GM23338 (cell line): ENCODE measurements at regions not wholly inside any gene's neighbourhood (a gene's known extent, or its start where the extent isn't known, plus 50 kb on each side); places are given as distances from the start of the nearest gene placed in this dataset.

Source experiments
- ATAC-seq: fragments of 200-7000 bp; cut with Tn5 transposase; 3 replicates; pipeline ENCODE4 v1.9.1; 2020
- DNase-seq: peaks from one replicate; pipeline ENCODE4 v3.0.0-alpha.2; 2015; ENCODE audit warnings: low spot score
- H2AFZ ChIP-seq: fragments of 200-600 bp; sonication (generic); 2 replicates; pipeline ENCODE4 v1.8.0; 2016; ENCODE audit warnings: antibody characterized with exemption, mild to moderate bottlenecking, moderate library complexity
- H3F3A ChIP-seq: fragments of 200-600 bp; sonication (generic); replicated peaks from 2 replicates; pipeline ENCODE4 v1.8.0; 2017; ENCODE audit warnings: antibody characterized with exemption, mixed run types, low read depth
- H3K27ac ChIP-seq: fragments of 200-600 bp; sonication (generic); 2 replicates; pipeline ENCODE4 v1.6.1; 2016; ENCODE audit warnings: low read depth
- H3K27me3 ChIP-seq: fragments of 200-600 bp; sonication (generic); 2 replicates; pipeline ENCODE4 v1.8.0; 2016; ENCODE audit warnings: mild to moderate bottlenecking, mixed run types, moderate library complexity; ENCODE audit not compliant: insufficient read depth
- H3K36me3 ChIP-seq: fragments of 200-600 bp; sonication (generic); 2 replicates; pipeline ENCODE4 v1.8.0; 2016; ENCODE audit warnings: mild to moderate bottlenecking; ENCODE audit not compliant: insufficient read depth
- H3K4me1 ChIP-seq: fragments of 200-600 bp; sonication (generic); 2 replicates; pipeline ENCODE4 v1.8.0; 2016; ENCODE audit warnings: mild to moderate bottlenecking, moderate library complexity; ENCODE audit not compliant: insufficient read depth
- H3K4me2 ChIP-seq: fragments of 200-600 bp; sonication (generic); 2 replicates; pipeline ENCODE4 v1.7.1; 2017; ENCODE audit warnings: mixed run types
- H3K4me3 ChIP-seq: fragments of 200-600 bp; sonication (generic); 2 replicates; pipeline ENCODE4 v1.6.1; 2016; ENCODE audit warnings: mixed run types
- H3K79me2 ChIP-seq: fragments of 200-600 bp; sonication (generic); replicated peaks from 2 replicates; pipeline ENCODE4 v1.8.0; 2017; ENCODE audit warnings: mild to moderate bottlenecking; ENCODE audit not compliant: insufficient read depth
- H3K9me2 ChIP-seq: fragments of 200-600 bp; sonication (generic); 2 replicates; pipeline ENCODE4 v1.8.0; 2017; ENCODE audit not compliant: insufficient read depth
- H4K20me1 ChIP-seq: fragments of 200-600 bp; sonication (generic); replicated peaks from 2 replicates; pipeline ENCODE4 v1.8.0; 2017; ENCODE audit warnings: mild to moderate bottlenecking; ENCODE audit not compliant: insufficient read depth
- H3K27ac Mint-ChIP-seq: 2 replicates; pipeline ENCODE4 v1.8.0; 2020; ENCODE audit warnings: inconsistent platforms, mild to moderate bottlenecking, moderate library complexity, mixed read lengths
- H3K27me3 Mint-ChIP-seq: 3 replicates; pipeline ENCODE4 v1.8.0; 2022; ENCODE audit warnings: low read depth, mild to moderate bottlenecking, moderate library complexity, mixed read lengths, inconsistent platforms; ENCODE audit not compliant: insufficient read depth, poor library complexity
- H3K36me3 Mint-ChIP-seq: 3 replicates; pipeline ENCODE4 v1.8.0; 2021; ENCODE audit warnings: low read depth, mild to moderate bottlenecking, inconsistent platforms, moderate library complexity, mixed read lengths
- H3K4me1 Mint-ChIP-seq: 3 replicates; pipeline ENCODE4 v1.8.0; 2020; ENCODE audit warnings: mild to moderate bottlenecking, inconsistent platforms, mixed read lengths
- H3K4me3 Mint-ChIP-seq: 3 replicates; pipeline ENCODE4 v1.8.0; 2021; ENCODE audit warnings: moderate library complexity, mild to moderate bottlenecking, inconsistent platforms, mixed read lengths
- H3K9me3 Mint-ChIP-seq: 3 replicates; pipeline ENCODE4 v1.8.0; 2020; ENCODE audit warnings: moderate library complexity, mild to moderate bottlenecking, inconsistent platforms, mixed read lengths
- JUNB ChIP-seq: IDR thresholded peaks from one replicate; pipeline ENCODE4 v1.6.1; 2016; ENCODE audit warnings: antibody characterized with exemption; ENCODE audit not compliant: unreplicated experiment
- NANOG ChIP-seq: IDR thresholded peaks from 2 replicates; pipeline ENCODE4 v1.6.1; 2016; ENCODE audit warnings: antibody characterized with exemption, borderline replicate concordance
- POLR2AphosphoS5 ChIP-seq: IDR thresholded peaks from 2 replicates; pipeline ENCODE4 v1.6.1; 2016; ENCODE audit warnings: antibody characterized with exemption, low read depth
- ZNF114 ChIP-seq: fragments of 250-450 bp; sonication (Bioruptor Pico); IDR thresholded peaks from 2 replicates; pipeline ENCODE4 v1.5.0; 2020; ENCODE audit warnings: mild to moderate bottlenecking, moderate library complexity
- ZNF331 ChIP-seq: fragments of 250-450 bp; sonication (Bioruptor Pico); IDR thresholded peaks from 2 replicates; pipeline ENCODE4 v1.5.0; 2020; ENCODE audit warnings: low read depth, mild to moderate bottlenecking, moderate library complexity
- TF ChIP-seq, protein P1 (sequence below): IDR thresholded peaks from 2 replicates; pipeline ENCODE4 v1.6.1; 2016; ENCODE audit warnings: antibody characterized with exemption
- TF ChIP-seq, protein P2 (sequence below): fragments of 250-450 bp; sonication (Bioruptor Pico); IDR thresholded peaks from 2 replicates; pipeline ENCODE4 v1.5.0; 2020; ENCODE audit warnings: mild to moderate bottlenecking, moderate library complexity
- TF ChIP-seq, protein P3 (sequence below): IDR thresholded peaks from one replicate; pipeline ENCODE4 v1.6.1; 2018; ENCODE audit warnings: antibody characterized with exemption; ENCODE audit not compliant: unreplicated experiment
- TF ChIP-seq, protein P4 (sequence below), 2 experiments: fragments of 200-600 bp in 1 of 2; sonication (generic) in 1 of 2; conservative IDR thresholded peaks; 2 replicates each; pipeline versions ENCODE4 v1.5.1 to v1.6.1; 2016 to 2017; ENCODE audit warnings: antibody characterized with exemption in 2 of 2, low read depth in 2 of 2, mild to moderate bottlenecking in 2 of 2, moderate library complexity in 1 of 2

DNA sequence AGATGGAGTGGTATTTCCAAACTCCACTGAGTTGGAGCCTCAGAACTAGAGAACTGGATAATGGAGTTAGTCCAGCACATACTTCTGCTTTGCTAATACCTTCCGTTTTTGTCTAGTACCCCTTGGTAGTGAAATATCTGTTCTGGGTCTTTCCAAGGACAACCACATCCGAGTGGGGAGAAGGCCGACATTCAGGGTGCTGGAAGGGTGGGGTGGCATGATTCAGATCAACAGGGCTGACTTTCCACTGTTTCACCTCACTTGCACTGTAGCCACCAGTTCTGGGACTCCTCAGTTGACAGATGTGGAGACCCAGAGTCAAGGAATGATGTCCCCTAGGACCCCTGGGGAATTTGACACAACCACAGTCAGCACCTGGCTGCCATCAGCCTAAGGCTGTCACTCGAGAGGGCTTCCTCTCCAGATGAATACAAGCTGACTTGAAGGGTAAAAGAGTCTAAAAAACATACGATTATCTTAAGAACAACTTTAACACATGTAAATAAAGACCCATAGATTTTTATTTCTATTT is 84.8 kb upstream of the HNF1B start:
- H3K4me2 ChIP-seq: no peak overlapping the region
- H3K4me3 ChIP-seq: no peak overlapping the region
- H3K79me2 ChIP-seq: no peaks in the 10 kb centered on the region
- no peaks in the 10 kb centered on the region; the same call in 1 of the 3 replicates for H3K9me3 Mint-ChIP-seq
- no peaks in the 10 kb centered on the region for H3K36me3 ChIP-seq
- peaks cover 11% of the 10 kb centered on the region for H3K27me3 Mint-ChIP-seq
- no peaks in the 10 kb centered on the region for H3K36me3 Mint-ChIP-seq
- no peak overlapping the region for H2AFZ ChIP-seq
- H3K27me3 ChIP-seq: no peaks in the 10 kb centered on the region
- TF ChIP-seq ZNF114 (CRISPR knock-in tag) (no peak), JUNB (no peak), ZNF331 (no peak), POLR2AphosphoS5 (no peak), NANOG (no peak)
- TF ChIP-seq, protein P1, sequence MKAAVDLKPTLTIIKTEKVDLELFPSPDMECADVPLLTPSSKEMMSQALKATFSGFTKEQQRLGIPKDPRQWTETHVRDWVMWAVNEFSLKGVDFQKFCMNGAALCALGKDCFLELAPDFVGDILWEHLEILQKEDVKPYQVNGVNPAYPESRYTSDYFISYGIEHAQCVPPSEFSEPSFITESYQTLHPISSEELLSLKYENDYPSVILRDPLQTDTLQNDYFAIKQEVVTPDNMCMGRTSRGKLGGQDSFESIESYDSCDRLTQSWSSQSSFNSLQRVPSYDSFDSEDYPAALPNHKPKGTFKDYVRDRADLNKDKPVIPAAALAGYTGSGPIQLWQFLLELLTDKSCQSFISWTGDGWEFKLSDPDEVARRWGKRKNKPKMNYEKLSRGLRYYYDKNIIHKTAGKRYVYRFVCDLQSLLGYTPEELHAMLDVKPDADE: no peak
- TF ChIP-seq, protein P2, sequence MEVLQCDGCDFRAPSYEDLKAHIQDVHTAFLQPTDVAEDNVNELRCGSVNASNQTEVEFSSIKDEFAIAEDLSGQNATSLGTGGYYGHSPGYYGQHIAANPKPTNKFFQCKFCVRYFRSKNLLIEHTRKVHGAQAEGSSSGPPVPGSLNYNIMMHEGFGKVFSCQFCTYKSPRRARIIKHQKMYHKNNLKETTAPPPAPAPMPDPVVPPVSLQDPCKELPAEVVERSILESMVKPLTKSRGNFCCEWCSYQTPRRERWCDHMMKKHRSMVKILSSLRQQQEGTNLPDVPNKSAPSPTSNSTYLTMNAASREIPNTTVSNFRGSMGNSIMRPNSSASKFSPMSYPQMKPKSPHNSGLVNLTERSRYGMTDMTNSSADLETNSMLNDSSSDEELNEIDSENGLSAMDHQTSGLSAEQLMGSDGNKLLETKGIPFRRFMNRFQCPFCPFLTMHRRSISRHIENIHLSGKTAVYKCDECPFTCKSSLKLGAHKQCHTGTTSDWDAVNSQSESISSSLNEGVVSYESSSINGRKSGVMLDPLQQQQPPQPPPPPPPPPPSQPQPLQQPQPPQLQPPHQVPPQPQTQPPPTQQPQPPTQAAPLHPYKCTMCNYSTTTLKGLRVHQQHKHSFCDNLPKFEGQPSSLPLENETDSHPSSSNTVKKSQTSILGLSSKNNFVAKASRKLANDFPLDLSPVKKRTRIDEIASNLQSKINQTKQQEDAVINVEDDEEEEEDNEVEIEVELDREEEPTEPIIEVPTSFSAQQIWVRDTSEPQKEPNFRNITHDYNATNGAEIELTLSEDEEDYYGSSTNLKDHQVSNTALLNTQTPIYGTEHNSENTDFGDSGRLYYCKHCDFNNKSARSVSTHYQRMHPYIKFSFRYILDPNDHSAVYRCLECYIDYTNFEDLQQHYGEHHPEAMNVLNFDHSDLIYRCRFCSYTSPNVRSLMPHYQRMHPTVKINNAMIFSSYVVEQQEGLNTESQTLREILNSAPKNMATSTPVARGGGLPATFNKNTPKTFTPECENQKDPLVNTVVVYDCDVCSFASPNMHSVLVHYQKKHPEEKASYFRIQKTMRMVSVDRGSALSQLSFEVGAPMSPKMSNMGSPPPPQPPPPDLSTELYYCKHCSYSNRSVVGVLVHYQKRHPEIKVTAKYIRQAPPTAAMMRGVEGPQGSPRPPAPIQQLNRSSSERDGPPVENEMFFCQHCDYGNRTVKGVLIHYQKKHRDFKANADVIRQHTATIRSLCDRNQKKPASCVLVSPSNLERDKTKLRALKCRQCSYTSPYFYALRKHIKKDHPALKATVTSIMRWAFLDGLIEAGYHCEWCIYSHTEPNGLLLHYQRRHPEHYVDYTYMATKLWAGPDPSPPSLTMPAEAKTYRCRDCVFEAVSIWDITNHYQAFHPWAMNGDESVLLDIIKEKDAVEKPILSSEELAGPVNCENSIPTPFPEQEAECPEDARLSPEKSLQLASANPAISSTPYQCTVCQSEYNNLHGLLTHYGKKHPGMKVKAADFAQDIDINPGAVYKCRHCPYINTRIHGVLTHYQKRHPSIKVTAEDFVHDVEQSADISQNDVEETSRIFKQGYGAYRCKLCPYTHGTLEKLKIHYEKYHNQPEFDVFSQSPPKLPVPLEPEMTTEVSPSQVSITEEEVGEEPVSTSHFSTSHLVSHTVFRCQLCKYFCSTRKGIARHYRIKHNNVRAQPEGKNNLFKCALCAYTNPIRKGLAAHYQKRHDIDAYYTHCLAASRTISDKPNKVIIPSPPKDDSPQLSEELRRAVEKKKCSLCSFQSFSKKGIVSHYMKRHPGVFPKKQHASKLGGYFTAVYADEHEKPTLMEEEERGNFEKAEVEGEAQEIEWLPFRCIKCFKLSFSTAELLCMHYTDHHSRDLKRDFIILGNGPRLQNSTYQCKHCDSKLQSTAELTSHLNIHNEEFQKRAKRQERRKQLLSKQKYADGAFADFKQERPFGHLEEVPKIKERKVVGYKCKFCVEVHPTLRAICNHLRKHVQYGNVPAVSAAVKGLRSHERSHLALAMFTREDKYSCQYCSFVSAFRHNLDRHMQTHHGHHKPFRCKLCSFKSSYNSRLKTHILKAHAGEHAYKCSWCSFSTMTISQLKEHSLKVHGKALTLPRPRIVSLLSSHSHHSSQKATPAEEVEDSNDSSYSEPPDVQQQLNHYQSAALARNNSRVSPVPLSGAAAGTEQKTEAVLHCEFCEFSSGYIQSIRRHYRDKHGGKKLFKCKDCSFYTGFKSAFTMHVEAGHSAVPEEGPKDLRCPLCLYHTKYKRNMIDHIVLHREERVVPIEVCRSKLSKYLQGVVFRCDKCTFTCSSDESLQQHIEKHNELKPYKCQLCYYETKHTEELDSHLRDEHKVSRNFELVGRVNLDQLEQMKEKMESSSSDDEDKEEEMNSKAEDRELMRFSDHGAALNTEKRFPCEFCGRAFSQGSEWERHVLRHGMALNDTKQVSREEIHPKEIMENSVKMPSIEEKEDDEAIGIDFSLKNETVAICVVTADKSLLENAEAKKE: no peak
- TF ChIP-seq, protein P3, sequence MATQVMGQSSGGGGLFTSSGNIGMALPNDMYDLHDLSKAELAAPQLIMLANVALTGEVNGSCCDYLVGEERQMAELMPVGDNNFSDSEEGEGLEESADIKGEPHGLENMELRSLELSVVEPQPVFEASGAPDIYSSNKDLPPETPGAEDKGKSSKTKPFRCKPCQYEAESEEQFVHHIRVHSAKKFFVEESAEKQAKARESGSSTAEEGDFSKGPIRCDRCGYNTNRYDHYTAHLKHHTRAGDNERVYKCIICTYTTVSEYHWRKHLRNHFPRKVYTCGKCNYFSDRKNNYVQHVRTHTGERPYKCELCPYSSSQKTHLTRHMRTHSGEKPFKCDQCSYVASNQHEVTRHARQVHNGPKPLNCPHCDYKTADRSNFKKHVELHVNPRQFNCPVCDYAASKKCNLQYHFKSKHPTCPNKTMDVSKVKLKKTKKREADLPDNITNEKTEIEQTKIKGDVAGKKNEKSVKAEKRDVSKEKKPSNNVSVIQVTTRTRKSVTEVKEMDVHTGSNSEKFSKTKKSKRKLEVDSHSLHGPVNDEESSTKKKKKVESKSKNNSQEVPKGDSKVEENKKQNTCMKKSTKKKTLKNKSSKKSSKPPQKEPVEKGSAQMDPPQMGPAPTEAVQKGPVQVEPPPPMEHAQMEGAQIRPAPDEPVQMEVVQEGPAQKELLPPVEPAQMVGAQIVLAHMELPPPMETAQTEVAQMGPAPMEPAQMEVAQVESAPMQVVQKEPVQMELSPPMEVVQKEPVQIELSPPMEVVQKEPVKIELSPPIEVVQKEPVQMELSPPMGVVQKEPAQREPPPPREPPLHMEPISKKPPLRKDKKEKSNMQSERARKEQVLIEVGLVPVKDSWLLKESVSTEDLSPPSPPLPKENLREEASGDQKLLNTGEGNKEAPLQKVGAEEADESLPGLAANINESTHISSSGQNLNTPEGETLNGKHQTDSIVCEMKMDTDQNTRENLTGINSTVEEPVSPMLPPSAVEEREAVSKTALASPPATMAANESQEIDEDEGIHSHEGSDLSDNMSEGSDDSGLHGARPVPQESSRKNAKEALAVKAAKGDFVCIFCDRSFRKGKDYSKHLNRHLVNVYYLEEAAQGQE: no peak
- TF ChIP-seq, protein P4, sequence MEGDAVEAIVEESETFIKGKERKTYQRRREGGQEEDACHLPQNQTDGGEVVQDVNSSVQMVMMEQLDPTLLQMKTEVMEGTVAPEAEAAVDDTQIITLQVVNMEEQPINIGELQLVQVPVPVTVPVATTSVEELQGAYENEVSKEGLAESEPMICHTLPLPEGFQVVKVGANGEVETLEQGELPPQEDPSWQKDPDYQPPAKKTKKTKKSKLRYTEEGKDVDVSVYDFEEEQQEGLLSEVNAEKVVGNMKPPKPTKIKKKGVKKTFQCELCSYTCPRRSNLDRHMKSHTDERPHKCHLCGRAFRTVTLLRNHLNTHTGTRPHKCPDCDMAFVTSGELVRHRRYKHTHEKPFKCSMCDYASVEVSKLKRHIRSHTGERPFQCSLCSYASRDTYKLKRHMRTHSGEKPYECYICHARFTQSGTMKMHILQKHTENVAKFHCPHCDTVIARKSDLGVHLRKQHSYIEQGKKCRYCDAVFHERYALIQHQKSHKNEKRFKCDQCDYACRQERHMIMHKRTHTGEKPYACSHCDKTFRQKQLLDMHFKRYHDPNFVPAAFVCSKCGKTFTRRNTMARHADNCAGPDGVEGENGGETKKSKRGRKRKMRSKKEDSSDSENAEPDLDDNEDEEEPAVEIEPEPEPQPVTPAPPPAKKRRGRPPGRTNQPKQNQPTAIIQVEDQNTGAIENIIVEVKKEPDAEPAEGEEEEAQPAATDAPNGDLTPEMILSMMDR (conservative IDR thresholded peaks at IDR 0.05; ENCODE audit: low read depth in 2 of 2): no peak
- no peak overlapping the region for H3K4me3 Mint-ChIP-seq
- peaks cover 19% of the 10 kb centered on the region for H3K4me1 ChIP-seq
- no peak overlapping the region for H3K27ac Mint-ChIP-seq
- DNase-seq: no peak
- no peaks in the 10 kb centered on the region; the same call in 1 of the 2 replicates for H3K9me2 ChIP-seq
- H4K20me1 ChIP-seq: no peaks in the 10 kb centered on the region
- H3K4me1 Mint-ChIP-seq: peaks cover 15% of the 10 kb centered on the region
- H3K27ac ChIP-seq: no peak overlapping the region
- no peaks in the 10 kb centered on the region for H3F3A ChIP-seq
- ATAC-seq: no peak
